Germinal center (tissue), 1 donor: ENCODE measurements at regions not wholly inside any gene's neighbourhood (a gene's known extent, or its start where the extent isn't known, plus 50 kb on each side); places are given as distances from the start of the nearest gene placed in this dataset.

Experiments used
- DNase-seq: peaks from one replicate; pipeline ENCODE4 v3.0.0; 2012; ENCODE audit warnings: mixed read lengths, low spot score

DNA sequence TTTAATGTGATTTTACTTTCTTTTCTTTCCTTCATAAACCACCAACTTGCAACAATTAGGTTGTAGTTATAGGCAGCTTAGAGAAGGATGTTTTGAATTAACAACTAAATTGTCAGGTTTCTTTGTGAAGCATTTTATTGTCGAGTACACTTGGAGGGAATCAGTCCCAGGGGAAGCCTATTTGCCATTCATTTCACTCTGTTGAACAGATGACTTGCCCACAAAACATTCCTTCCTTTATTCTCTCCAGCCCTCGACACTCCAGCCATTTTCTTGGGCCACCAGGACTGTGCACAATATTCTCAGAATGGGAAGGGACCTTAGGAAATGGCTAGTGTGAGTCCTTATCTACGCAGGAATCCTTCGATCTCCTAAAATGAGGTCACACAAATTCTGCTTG, 620.6 kb downstream of the SOX6 start:
- DNase-seq: no peak

DNA sequence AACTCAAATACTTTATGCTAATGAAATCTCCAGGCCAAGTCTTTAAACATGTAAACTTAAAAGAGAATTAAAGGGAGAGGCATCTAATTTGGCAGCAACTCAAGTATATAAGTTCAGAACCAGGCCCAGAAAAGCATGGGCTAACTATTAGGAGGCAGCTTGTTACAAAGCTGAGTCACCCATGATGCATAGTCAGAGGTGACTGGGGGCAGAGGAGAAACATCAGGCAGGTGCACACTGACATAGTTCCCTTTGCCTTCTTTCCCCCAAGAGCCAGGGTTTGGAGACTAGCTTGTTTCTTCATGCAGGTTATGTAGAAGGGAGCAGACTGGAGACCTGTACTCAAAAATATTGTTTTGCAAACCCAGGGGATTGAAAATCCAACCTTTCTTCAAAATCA, 619.0 kb downstream of the SOX6 start:
- DNase-seq: no peak

DNA sequence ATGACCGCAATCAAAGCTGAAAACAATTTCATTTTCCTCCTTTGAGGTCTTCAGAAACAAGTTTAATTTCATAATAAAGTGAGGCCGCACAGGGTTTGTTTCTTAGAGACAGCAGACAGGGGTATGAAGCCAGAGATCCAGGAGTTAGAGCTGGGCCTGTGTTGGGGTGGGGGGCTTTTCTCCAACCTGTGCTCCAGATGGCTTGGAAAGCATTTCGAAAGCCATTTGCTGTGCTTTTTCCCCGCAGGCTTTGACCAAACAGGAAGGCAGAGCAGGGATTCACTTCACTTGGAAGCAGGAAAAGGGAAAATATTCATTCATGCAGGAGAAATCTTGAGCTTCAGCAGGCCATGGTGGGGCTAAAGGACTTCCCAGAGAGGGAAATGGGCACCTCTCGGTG, 617.4 kb downstream of the SOX6 start:
- no peak for DNase-seq

DNA sequence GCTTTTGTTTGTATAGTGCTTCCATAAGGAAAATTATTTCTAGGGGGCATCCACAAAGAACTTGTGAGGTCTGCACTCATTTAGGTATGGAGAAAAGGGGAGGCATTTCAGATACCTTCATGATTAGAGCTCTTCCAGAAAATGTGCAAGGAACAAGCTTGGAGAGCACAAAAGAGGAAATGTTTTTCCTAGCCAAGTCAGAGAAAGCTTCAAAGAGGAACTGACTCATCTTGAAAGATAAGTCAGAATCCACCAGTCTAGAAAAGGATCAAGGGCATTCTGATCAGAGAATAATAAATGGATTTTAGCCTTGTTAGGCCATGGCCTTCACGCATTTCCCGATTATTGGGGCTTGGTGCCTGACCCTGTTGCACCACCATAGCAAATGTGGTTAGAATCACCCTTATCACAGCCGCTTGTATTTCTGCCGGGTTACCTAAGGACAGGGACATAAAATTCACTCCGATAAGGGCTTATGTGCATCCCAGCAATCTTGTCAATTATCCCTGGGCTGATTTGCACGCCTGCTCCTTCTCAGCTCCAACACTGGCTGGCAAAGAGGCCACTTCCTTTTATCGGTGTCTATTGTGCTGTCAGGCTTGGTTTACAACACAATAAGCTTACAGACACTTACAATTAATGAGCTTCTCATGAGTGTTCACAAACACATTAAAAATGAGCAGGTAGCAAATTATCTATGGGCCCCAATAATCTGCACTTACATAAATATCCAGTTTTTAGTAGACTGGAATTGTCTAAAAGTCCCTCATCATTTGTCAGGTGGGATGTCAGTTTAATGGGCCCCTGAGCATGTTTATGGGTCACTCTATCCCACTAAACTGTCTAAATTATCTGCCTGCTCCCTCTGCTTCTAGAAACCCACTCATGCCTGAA, 613.5 kb downstream of the SOX6 start:
- DNase-seq: no peak

DNA sequence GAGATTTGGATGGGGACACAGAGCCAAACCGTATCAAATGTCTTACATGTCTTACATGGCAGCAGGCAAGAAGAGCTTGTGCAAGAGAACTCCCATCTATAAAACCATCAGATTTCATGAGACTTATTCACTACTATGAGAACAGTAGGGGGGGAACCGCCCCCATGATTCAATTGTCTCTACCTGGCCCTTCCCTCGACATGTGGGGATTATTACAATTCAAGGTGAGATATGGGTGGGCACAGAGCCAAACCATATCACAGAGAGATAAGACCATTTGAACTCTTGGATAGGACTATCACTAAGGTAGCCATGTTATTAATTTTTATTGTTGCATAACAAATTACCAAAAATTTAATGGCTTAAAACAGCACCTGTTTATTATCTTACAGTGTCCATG, 611.7 kb downstream of the SOX6 start:
- no peak for DNase-seq

DNA sequence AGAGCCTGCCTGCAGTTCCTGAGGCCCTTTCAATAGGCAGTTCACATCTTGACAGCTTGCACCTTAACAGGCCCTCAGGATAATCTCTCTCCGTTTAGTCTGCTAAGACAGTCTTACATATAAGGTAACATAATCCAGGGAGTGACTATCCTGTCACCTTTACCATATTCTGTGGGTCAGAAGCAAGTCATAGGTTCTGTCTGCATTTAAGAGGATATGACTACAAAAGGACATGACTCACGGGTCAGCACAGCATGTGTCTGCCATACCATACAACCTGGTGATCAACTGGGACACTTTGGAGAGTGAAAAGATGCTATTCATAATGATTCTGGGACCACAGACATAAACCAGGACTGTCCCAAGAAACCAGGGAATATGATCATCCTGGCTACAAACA, 611.1 kb downstream of the SOX6 start:
- DNase-seq: no peak

DNA sequence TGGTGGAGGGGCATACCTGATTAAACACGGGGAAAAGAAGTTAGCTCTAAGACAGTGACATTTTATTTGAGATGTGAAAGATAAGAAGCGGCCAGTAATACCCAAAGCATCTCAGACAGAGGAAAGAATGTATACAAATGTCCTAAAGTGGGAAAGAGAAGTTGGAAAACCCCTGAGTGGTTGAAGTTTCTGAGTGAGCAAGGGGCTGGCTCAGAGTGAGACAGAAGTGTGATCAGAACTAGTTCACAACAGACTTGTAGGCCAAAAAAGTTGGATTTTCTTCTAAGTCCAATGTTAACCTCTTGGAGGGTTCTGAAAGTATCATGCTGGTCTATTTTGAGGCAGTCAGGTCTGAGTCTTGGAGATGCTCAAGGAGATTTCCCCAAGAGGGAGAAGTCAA, 608.7 kb downstream of the SOX6 start:
- no peak for DNase-seq

DNA sequence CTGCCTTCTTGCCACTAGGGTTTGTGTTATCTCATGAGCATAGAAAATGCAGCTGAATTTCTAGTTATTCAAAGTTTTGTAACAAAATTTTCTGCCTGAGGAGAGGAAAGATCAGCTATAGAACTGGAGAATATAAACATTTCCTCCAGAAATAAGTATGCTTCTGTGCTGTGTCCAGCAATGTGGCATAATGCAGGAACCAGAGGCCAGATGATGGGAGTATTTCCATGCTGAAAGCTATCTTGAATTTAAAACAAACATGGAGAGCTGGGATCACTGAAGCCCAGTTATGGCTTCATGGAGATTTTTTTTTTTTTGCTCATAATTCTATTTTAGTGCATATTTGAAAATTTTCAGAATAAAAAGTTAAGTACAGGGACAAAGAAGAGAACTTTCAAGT, 608.2 kb downstream of the SOX6 start:
- no peak for DNase-seq

DNA sequence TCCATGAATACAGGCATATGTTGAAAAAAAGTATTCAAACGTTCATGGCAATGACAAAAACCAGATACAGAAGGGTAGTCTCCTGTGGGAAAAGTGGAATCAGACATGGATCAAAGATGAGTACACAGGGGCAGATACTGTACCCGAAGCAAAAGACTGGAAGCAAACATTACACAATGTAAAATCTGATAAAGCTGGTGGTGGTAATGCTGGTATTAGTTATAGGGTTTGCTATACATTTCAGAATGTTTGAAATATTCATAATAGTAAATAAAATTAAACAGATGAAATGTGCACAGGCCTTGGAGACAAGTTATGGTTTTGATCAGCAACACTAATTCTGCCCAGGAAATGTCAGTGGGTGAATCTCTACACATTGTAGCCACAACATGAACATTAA, 607.6 kb downstream of the SOX6 start:
- no peak for DNase-seq

DNA sequence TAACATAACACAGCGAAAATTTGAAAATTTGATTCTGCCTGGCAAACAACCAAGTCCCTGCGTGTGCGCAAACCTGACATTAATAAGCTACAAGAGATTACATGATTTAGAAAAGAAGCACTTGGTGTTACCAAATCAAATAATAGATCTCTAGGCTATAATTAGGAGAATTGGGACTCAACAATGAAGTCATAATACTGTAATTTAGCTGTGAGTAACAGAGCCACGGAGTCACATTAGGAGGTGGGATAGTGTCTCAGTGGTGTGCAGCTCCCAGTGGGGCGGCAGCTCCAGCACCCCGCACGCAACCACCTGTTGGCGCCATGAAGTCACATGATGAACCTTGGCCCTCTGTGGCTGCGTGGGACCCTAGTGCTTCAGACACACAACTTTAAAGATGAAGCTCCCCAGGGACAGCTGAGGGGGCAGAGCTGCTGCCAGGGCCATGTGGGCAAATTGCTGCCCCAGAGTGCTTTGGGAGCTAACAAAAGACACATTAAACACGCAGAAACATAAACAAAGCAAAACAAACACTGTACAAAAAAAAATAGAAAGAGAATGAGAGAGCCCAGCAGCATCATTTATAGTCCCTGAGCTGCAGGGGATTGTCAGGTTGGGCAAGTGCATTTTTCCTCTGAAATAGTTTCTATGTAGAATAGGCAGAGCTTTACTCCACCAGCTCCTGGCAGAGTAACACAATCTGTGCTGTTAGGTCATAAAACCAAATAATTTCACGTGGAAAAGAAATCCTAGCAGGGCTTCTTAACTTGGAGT, 605.6 kb downstream of the SOX6 start:
- DNase-seq: no peak

DNA sequence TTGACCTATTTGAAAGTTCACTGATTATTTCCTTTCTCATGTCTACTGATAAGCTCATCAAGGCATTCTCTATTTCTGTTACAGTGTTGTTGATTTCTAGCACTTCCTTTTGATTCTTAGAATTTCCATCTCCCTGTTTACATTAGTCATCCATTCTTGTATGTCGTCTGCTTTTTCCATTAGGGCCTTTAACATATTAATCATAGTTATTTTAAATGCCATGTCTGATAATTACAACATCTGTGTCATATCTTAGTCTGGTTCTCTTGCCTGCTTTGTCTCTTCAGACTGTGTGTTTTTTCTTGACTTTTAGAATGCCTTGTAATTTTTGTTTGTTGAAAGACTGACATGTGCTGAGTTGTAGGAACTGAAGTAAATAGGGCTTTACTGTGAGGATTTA, 602.1 kb downstream of the SOX6 start:
- no peak for DNase-seq

DNA sequence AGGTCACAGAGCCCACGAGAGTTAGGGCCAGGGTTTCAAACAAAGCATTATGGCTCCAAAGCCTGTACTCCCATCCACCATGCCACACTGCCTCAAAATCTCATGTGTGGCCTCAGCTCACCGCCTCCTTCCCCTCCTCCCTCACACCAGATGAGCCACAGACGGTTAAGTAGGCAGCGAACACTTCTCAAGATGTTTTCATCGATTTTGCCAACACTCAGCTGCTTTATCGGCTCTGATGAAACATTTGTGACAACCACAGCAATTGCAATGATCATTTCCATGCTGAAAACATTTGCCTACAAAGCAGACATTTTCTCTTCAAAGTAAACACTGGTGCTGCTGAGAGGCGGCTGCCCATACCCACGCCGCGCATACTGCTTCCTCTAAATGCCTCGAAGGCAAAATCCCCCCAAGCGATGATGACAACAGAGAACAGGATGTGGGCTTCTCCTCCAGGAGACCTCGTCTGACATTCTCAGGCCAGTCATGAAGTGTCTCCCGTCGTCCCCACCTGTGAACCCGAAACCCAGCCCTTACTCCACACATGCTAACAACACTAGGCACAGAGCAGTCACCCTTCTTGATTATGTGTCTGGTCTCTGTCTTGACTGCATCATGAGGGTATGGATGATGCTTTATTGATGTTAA, 599.2 kb downstream of the SOX6 start:
- no peak for DNase-seq

DNA sequence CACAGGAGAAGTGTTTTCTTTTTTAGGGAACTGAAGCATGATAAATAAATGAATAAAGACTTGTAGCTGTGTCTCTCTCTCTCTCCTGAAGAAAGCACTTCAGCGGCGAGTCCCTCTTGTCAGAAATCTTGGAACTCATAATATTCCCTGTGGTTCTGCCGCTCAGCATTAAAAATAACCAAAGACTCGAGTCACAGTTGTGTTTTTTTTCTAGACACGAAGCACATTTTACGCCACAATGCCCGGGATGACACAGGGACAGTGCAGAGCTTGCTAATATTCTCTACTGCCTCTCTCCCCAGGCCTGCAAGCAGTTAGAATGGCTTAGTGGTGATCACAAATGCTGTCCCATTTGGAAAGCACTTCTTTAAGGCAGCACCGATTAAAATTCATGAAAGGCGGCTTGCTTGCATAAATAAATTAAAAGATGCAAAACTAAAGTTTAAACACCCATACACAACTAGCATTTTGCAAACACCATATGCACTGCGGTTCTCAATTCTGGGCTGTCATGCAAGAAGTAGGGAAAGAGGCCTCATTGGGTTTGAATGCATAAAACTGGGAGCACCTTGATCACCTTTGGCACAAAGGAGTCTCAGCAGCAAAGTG, 597.4 kb downstream of the SOX6 start:
- DNase-seq: no peak

DNA sequence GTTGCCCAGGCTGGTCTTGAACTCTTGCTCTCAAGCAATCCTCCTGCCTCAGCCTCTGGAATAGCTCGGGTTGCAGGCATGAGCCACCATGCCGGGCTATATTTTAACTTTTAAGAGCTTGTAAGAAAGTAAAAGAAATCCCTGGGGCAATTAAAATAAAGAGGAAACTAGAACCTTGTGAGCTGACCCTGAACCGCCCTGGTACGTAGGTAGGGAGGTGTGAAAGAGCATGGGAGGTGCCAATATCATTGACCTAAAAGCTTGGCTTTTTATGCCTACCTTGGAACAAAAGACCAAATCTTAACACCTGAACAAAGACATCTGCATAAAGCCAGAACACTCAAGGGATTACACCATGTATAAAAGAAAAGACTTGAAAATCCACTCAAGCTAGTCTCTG, 595.1 kb downstream of the SOX6 start:
- no peak for DNase-seq

DNA sequence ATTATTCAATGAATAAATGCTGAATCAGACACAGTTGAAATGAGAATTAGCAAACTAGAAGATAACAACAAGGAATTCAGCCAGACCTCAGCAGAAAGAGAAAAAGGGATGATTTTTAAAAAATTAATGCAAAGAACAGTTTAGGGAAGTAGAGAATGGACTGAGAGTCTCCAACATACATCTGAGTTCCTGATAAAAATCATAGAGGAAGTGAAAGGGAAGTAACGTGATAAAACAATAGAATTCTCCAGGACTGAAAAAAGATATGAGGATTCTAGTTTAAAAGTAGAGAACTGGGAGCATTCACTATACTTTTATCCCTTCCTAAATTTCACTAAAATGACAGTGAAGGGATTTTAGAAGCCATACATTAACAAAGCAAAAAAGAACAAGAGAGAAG, 592.0 kb downstream of the SOX6 start:
- no peak for DNase-seq

DNA sequence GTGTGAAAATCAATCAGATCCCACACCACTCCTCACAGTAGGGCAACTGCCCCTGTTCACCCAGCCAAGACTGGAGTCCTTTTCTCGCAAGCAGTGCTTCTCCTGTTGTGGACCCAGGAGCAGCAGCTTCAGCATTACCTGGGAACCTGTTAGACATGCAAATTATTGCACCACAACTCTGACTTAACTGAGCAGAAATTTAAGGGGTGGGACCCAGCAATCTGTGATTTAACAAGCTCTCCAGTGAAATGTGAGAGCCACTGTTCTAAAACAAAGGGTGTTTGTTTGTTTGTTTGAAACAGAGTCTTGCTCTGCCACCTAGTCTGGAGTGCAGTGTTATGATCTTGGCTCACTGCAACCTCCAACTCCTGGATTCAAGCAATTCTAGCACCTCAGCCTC, 591.4 kb downstream of the SOX6 start:
- DNase-seq: no peak

DNA sequence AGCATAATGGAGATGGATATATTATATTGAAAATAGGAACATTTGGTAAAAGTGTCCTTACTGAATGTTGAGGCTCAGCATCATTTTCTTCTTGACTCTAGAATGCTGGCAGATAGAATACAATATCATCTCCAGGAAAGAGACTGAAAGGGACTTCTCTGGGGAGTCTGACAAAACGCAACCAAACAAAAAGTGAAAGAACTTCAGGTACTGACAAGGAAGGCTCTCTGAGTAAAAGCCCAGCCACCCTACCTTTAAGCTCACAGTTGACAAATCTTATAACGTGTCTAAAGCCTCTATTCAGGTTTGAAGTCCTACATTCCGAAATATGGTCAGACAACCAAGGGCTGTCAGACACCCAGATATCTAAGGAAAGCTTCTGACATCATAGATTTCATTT, 590.8 kb downstream of the SOX6 start:
- DNase-seq: no peak

DNA sequence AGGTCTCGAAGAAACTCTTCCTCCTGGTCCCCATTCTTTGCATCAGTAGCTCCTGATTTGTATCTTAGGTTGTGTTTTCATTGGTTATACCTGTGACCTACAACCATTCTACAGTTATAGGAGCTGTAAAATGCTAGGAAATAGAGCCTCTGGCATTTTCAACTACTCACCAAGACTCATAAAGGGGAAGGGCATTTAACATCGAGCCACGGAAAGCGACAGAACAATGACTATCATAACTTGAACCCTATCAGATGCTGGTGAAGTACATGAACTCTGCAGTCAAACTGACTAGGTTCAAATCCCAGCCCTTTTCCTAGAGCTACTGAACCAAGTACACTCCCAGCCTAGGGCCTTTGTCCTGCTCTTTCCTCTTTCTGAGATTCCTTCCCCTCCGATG, 588.0 kb downstream of the SOX6 start:
- no peak for DNase-seq

DNA sequence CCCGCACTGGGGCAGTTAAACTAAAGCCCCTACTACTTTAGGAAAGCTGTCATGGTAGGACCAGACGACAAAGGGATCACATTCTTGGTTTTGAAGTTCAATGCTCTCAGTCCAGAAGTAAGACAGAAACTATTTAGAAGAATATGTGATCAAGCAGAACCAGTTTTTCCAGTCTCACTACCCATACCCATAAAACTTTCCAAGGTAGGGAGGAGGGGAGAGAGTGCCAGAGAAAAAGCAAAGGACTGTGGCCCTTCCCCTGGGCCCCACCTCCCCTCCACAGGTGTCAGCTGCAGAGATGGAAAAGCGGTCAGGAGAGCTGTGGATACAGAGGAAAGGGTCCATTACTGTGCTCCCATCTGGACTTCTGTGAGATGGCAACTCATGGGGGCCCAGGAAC, 587.1 kb downstream of the SOX6 start:
- no peak for DNase-seq

DNA sequence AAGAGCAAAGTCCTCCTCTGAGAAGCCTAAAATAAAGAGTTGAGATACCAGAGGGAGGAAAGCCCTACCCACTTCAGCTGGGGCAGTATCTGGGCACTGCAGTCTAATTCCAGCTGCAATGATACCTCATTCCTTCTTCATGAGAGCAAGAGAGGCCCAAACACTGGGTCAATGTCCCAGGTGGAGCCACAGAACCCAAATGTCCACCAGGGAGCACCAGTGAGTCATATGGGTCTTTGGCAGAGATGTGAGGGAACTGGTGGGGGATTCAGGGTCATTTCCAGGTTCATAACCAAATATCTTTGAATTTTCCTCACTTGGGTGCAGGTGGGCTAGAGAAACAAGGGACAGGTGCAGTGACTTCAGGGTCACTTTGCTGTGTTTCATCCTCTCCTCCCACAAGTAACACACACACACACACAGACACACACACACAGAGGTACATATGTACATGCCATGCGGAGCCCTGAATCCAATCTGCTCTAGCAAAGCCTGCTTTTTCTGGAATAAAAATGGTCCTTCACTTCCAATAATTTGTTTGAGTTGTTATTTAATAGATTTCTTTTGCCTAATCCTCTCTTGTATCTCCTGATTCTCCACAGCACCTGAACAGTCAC, 585.4 kb downstream of the SOX6 start:
- DNase-seq: peak; percentile 17

DNA sequence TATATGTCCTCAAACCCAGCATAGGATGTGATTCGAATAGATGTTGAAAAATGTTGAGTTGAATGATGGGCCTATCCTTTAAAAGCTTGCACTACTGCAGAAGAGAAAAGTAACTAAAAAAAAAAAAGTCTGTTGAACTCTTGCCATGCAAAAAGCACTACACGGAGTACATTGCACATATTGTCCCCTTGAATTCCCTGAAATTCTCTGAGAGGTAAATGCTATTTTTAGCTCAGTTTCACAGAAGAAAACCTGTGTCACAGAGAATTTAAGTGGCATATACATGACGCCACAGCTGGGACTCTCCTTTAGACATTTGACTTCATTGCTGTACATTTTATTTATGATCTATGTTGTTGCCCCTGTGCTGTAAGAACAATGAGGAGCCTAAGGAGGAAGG, 583.8 kb downstream of the SOX6 start:
- no peak for DNase-seq

DNA sequence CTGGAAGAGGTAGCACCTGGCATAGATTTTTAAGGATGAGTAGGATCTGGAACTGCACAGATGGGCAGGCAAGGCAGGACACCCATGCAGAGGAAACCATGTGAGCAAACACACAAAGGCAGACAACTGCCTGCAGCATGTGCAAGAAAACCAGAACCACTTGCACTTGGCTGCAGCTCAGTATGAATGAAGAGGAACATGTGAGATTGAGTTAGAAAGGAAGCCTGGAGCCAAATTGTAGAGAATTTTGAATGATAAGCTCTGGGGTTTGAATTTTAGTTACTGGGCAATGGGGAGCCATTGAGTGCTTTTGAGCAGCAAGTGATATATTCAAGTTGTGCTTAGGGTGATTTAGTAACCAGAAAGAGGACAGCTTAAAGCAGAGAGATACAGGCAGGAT, 583.4 kb downstream of the SOX6 start:
- no peak for DNase-seq
